Gastrocnemius medialis (tissue), 4 donors: ENCODE measurements at regions not wholly inside any gene's neighbourhood (a gene's known extent, or its start where the extent isn't known, plus 50 kb on each side); places are given as distances from the start of the nearest gene placed in this dataset.

Experiments used
- POLR2A ChIP-seq, 2 donors: fragments of 450-650 bp; IDR thresholded peaks; one replicate each; pipeline ENCODE4 v1.6.1; 2017; ENCODE audit warnings: antibody characterized with exemption in 2 of 2, mild to moderate bottlenecking in 2 of 2, moderate library complexity in 2 of 2
- TF ChIP-seq, protein P1 (sequence below), 5 experiments: fragments of 450-650 bp in 3 of 5; fragments of 200-600 bp in 2 of 5; sonication (generic) in 2 of 5; IDR thresholded peaks in 4 of 5; conservative IDR thresholded peaks in 1 of 5; 1 replicate in 4 of 5; 2 replicates in 1 of 5; pipeline ENCODE4 v1.5.1; 2016 to 2019; ENCODE audit warnings: antibody characterized with exemption in 5 of 5, mild to moderate bottlenecking in 3 of 5, moderate library complexity in 3 of 5

DNA sequence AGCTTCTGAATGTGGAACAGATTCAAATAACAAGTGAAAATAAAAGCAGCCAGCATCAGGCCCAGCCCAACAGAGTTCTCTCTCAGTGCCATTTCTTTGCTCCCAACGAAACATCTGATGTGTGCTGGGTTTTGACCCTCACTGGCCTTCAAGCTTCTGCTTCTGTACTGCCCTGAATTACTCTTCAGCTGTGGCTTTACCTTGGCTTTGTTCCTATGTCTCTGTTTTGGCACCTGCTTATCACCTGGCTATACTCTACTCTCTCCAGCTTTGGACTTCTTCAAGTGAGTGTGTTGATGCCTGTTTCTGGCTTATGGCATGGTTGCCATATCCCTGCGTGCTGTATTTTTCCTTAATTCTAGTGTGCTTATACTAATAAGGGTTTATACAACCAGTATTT, 768.3 kb downstream of the SORCS1 start:
- no peak for TF ChIP-seq POLR2A (IDR thresholded peaks at IDR 0.05)
- TF ChIP-seq, protein P1, sequence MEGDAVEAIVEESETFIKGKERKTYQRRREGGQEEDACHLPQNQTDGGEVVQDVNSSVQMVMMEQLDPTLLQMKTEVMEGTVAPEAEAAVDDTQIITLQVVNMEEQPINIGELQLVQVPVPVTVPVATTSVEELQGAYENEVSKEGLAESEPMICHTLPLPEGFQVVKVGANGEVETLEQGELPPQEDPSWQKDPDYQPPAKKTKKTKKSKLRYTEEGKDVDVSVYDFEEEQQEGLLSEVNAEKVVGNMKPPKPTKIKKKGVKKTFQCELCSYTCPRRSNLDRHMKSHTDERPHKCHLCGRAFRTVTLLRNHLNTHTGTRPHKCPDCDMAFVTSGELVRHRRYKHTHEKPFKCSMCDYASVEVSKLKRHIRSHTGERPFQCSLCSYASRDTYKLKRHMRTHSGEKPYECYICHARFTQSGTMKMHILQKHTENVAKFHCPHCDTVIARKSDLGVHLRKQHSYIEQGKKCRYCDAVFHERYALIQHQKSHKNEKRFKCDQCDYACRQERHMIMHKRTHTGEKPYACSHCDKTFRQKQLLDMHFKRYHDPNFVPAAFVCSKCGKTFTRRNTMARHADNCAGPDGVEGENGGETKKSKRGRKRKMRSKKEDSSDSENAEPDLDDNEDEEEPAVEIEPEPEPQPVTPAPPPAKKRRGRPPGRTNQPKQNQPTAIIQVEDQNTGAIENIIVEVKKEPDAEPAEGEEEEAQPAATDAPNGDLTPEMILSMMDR (IDR thresholded peaks at IDR 0.05 in 4 of 5, conservative IDR thresholded peaks at IDR 0.05 in 1 of 5) = no peak
